ENCODE measurements at regions not wholly inside any gene's neighbourhood (a gene's known extent, or its start where the extent isn't known, plus 50 kb on each side); places are given as distances from the start of the nearest gene placed in this dataset.
"Not testable (repeated sequence)": the region's sequence is repeated elsewhere in the genome, so short reads cannot be mapped to it uniquely, and the experiment has no call there.

DNA sequence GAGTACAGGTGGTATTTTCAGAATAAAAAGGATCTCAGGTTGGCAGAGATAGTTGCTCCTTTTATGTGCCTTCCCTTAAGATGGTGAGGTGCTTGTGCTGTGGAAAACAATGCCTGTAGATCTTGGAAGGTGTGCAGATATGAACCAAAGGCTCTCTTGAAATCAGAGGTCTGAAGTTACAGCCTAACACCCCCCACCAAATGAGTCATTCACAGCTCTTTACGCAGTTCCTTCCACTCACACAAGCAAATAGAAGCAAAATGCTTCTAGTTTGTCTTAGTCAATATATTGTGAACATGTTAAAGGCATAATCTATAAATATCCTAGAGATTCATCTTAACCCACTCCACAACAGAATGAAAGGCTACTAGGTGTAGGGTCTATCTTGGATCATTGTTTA is 128.9 kb upstream of the NR5A2 start:
- no peaks in the 10 kb centered on the region for H3K9me3 Mint-ChIP-seq
- H3K36me3 Mint-ChIP-seq (ENCODE audit: low read depth), result no peaks in the 10 kb centered on the region
- H3K27me3 Mint-ChIP-seq, result no peaks in the 10 kb centered on the region
- H3K4me3 Mint-ChIP-seq, result no peak overlapping the region
- intact Hi-C loops (cut with micrococcal nuclease), result no loop called here
- no peak overlapping the region for H3K27ac Mint-ChIP-seq
- H3K4me1 Mint-ChIP-seq (ENCODE audit: low read depth), result no peaks in the 10 kb centered on the region

DNA sequence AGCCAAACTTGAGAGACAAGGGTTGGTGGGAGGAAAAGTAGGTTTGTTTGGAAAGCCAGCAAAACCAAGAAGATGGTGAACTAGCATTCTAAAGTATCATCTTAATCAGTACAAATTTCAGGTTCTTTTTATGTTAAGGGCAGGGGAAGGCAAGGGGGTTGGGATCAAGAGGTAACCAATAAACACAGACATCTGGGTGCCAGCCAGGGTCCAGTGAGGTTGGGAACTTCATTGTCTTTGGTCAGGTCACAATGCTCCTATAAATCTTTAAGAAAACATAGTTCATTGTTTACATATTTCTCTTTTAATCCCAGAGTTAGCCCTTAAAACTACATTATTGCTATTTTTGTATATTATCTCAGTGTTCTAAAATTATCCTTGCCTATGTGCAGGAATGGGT is 126.2 kb upstream of the NR5A2 start:
- H3K27ac Mint-ChIP-seq, result no peak overlapping the region
- H3K4me1 Mint-ChIP-seq (ENCODE audit: low read depth), result no peaks in the 10 kb centered on the region
- no peaks in the 10 kb centered on the region for H3K27me3 Mint-ChIP-seq
- no peak overlapping the region for H3K4me3 Mint-ChIP-seq
- H3K9me3 Mint-ChIP-seq, result no peaks in the 10 kb centered on the region
- intact Hi-C loops (cut with micrococcal nuclease), result no loop called here
- H3K36me3 Mint-ChIP-seq (ENCODE audit: low read depth), result no peaks in the 10 kb centered on the region

DNA sequence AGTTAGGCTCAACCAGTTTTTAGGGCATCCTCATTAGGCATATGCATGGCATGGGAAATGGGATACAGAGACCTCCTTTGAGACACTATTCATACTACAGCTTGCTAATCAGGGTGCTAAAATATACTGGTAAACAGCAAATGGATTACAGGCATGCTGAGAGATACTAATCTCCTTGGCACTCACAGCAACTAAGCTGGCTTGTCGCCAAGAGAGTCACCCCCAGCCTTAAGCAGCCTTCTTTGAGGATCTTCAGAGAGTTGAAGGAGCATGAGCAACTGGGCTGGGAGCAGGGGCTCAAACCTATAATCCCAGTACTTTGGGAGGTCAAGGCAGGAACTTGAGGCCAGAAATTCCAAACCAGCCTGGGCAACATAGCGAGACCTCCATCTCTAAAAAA is 120.1 kb upstream of the NR5A2 start:
- Mint-ChIP-seq H3K4me1 (ENCODE audit: low read depth) (no peaks in the 10 kb centered on the region), H3K27me3 (no peaks in the 10 kb centered on the region), H3K9me3 (no peaks in the 10 kb centered on the region), H3K4me3 (no peak overlapping the region), H3K27ac (no peak overlapping the region), H3K36me3 (ENCODE audit: low read depth) (no peaks in the 10 kb centered on the region)
- intact Hi-C loops (cut with micrococcal nuclease), result no loop called here

DNA sequence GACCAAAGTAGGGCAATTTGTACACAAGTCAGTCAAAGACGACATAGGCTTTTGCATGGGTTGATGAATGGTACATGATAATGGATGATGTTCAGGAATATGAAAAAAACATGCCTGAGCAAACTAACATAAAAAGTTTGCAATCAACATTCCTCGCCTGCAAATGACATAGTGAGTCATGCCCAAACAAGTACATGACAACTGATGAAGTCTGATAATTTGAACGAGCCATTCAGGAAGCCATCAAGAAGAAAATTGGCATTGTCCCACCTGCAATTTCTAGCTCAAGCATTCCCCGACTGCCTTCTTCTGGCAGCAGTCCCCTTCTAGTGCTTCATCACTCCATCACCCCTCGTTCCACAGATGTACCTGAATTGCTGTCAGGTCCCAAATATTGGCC is 118.4 kb upstream of the NR5A2 start:
- Mint-ChIP-seq H3K36me3 (ENCODE audit: low read depth) (no peaks in the 10 kb centered on the region), H3K27me3 (no peaks in the 10 kb centered on the region), H3K4me3 (no peak overlapping the region), H3K27ac (no peak overlapping the region), H3K4me1 (ENCODE audit: low read depth) (no peaks in the 10 kb centered on the region), H3K9me3 (no peaks in the 10 kb centered on the region)
- intact Hi-C loops (cut with micrococcal nuclease), result no loop called here

- no peaks in the 10 kb centered on the region for H3K9me3 Mint-ChIP-seq
- H3K4me3 Mint-ChIP-seq, result no peak overlapping the region
- no peaks in the 10 kb centered on the region for H3K27me3 Mint-ChIP-seq
- no peak overlapping the region for H3K27ac Mint-ChIP-seq
- H3K4me1 Mint-ChIP-seq (ENCODE audit: low read depth), result no peaks in the 10 kb centered on the region
- no peaks in the 10 kb centered on the region for H3K36me3 Mint-ChIP-seq (ENCODE audit: low read depth)
- intact Hi-C loops (cut with micrococcal nuclease), result no loop called here
Measured at GRCh38 chr1:199913318-199913717, 114.2 kb upstream of the NR5A2 start.

- intact Hi-C loops (cut with micrococcal nuclease), result no loop called here
- Mint-ChIP-seq H3K36me3 (ENCODE audit: low read depth) (no peaks in the 10 kb centered on the region), H3K27me3 (no peaks in the 10 kb centered on the region), H3K9me3 (no peaks in the 10 kb centered on the region), H3K27ac (no peak overlapping the region), H3K4me3 (no peak overlapping the region), H3K4me1 (ENCODE audit: low read depth) (no peaks in the 10 kb centered on the region)
Measured at GRCh38 chr1:199914546-199914945, 113.0 kb upstream of the NR5A2 start.

GRCh38 chr1:199918196-199918769 is 109.2 kb upstream of the NR5A2 start:
- Mint-ChIP-seq H3K27ac (no peak overlapping the region), H3K36me3 (ENCODE audit: low read depth) (no peaks in the 10 kb centered on the region), H3K4me1 (ENCODE audit: low read depth) (no peaks in the 10 kb centered on the region), H3K4me3 (no peak overlapping the region), H3K27me3 (no peaks in the 10 kb centered on the region), H3K9me3 (no peaks in the 10 kb centered on the region)
- intact Hi-C loops (cut with micrococcal nuclease), result no loop called here

- Mint-ChIP-seq H3K9me3 (no peaks in the 10 kb centered on the region), H3K36me3 (ENCODE audit: low read depth) (no peaks in the 10 kb centered on the region), H3K27ac (no peak overlapping the region), H3K27me3 (no peaks in the 10 kb centered on the region), H3K4me3 (no peak overlapping the region), H3K4me1 (ENCODE audit: low read depth) (no peaks in the 10 kb centered on the region)
- intact Hi-C loops (cut with micrococcal nuclease), result no loop called here
Measured at GRCh38 chr1:199920635-199921034, 106.9 kb upstream of the NR5A2 start.

DNA sequence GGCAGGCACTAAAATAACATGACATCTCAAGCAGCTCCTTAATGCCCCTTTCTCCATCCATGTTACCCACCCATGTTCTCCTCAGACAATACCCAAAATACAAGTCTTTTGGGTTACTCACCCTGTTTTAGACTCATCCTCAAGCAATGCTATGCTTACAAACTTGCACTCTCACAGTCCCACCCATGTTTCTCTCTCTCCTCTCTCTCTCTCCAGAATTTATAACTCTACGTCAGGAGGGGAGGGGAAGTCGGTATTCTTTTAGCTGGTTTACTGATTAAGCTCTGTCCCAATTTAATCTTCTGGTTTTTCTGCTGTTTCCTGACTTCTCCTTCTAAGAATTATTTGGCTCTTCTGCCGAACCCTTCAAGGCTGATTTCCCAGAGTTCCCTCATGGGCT is 98.0 kb upstream of the NR5A2 start:
- no peaks in the 10 kb centered on the region for H3K27me3 Mint-ChIP-seq
- intact Hi-C loops (cut with micrococcal nuclease), result no loop called here
- no peaks in the 10 kb centered on the region for H3K9me3 Mint-ChIP-seq
- peaks cover 10% of the 10 kb centered on the region for H3K4me1 Mint-ChIP-seq (ENCODE audit: low read depth)
- H3K4me3 Mint-ChIP-seq, result no peak overlapping the region
- H3K27ac Mint-ChIP-seq, result no peak overlapping the region
- H3K36me3 Mint-ChIP-seq (ENCODE audit: low read depth), result no peaks in the 10 kb centered on the region

GRCh38 chr1:199930067-199930466 is 97.4 kb upstream of the NR5A2 start:
- not testable (repeated sequence) for H3K36me3 Mint-ChIP-seq (ENCODE audit: low read depth); H3K27ac Mint-ChIP-seq; H3K9me3 Mint-ChIP-seq

DNA sequence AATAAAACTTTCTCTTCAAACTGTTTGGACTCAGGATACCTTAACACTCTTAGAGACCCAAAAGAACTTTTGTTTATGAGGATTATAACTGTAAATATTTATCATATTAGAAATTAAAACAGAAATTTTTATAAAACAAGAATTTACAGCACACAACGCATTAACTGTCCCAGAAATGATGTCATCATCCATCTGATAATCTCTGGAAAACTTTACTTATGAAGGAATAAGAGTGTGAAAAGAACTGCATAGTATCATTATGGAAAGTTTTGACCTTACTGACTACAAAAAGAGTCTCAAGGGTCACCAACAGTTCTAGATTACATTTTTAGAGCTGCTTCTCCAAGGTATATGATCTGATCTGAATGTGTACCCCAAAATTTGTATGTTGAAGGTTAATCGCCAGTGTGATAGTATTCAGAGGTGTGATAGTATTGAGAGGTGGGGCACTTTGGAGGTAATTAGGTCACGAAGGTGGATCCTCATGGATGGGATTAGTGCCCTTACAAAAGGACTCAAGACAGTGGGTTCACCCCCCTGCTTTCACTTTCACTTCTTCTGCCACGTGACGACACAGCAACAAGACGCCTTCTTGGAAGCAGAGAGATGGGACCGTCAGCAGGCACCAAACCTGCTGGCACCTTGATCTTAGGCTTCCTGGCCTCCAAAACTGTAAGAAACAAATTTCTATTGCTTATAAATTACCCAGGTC is 95.7 kb upstream of the NR5A2 start:
- Mint-ChIP-seq H3K4me1 (ENCODE audit: low read depth) (peaks cover 15% of the 10 kb centered on the region), H3K27ac (peak overlapping the region; percentile 57), H3K36me3 (ENCODE audit: low read depth) (no peaks in the 10 kb centered on the region), H3K27me3 (no peaks in the 10 kb centered on the region), H3K4me3 (peak overlapping the region; percentile 64), H3K9me3 (no peaks in the 10 kb centered on the region)
- intact Hi-C loops (cut with micrococcal nuclease), result no loop called here

More at GRCh38 chr1:199930067-199930466, 97.4 kb upstream of the NR5A2 start:
- H3K4me3 Mint-ChIP-seq; H3K27me3 Mint-ChIP-seq; intact Hi-C loops (cut with micrococcal nuclease): not testable (repeated sequence)
- H3K4me1 Mint-ChIP-seq (ENCODE audit: low read depth), result peaks cover 10% of the 10 kb centered on the region

DNA sequence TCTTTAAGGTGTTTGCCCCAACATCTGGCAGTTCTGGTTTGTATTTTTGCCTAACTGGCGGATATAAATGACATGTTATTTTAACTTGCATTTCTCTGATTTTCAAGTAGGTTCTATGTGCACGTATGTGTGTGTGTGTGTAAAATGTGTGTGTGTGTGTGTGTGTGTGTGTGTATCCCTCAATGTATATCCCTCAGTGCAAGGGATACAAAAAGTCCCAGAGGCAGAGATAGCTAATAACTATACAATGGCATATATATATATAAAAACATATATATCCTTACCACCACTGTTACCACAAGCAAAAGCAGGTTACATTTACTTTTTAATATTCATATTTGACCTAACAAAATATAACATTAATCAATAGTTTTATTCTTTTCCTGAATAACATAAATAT is 95.0 kb upstream of the NR5A2 start:
- Mint-ChIP-seq H3K4me1 (ENCODE audit: low read depth) (peaks cover 15% of the 10 kb centered on the region), H3K36me3 (ENCODE audit: low read depth) (no peaks in the 10 kb centered on the region), H3K27ac (peak overlapping the region; percentile 57)

GRCh38 chr1:199936441-199936840 is 91.1 kb upstream of the NR5A2 start:
- Mint-ChIP-seq H3K9me3 (no peaks in the 10 kb centered on the region), H3K27ac (no peak overlapping the region), H3K4me3 (no peak overlapping the region), H3K27me3 (no peaks in the 10 kb centered on the region), H3K4me1 (ENCODE audit: low read depth) (peaks cover 15% of the 10 kb centered on the region), H3K36me3 (ENCODE audit: low read depth) (no peaks in the 10 kb centered on the region)
- intact Hi-C loops (cut with micrococcal nuclease), result no loop called here

More for the DNA sequence above, 95.0 kb upstream of the NR5A2 start:
- intact Hi-C loops (cut with micrococcal nuclease), result no loop called here
- no peaks in the 10 kb centered on the region for H3K9me3 Mint-ChIP-seq
- no peaks in the 10 kb centered on the region for H3K27me3 Mint-ChIP-seq
- peak overlapping the region; percentile 64 for H3K4me3 Mint-ChIP-seq

GRCh38 chr1:199937161-199937560 is 90.3 kb upstream of the NR5A2 start:
- H3K27ac Mint-ChIP-seq, result no peak overlapping the region
- H3K4me1 Mint-ChIP-seq (ENCODE audit: low read depth), result peaks cover 10% of the 10 kb centered on the region
- no peaks in the 10 kb centered on the region for H3K36me3 Mint-ChIP-seq (ENCODE audit: low read depth)
- intact Hi-C loops (cut with micrococcal nuclease), result no loop called here
- H3K27me3 Mint-ChIP-seq, result no peaks in the 10 kb centered on the region
- H3K4me3 Mint-ChIP-seq, result no peak overlapping the region
- no peaks in the 10 kb centered on the region for H3K9me3 Mint-ChIP-seq

- Mint-ChIP-seq H3K27me3 (no peaks in the 10 kb centered on the region), H3K27ac (no peak overlapping the region), H3K36me3 (ENCODE audit: low read depth) (no peaks in the 10 kb centered on the region), H3K4me1 (ENCODE audit: low read depth) (peaks cover 5% of the 10 kb centered on the region), H3K9me3 (no peaks in the 10 kb centered on the region), H3K4me3 (no peak overlapping the region)
- intact Hi-C loops (cut with micrococcal nuclease), result no loop called here
Measured at GRCh38 chr1:199937661-199938060, 89.8 kb upstream of the NR5A2 start.
